DND-41 (cell line): ENCODE measurements at regions not wholly inside any gene's neighbourhood (a gene's known extent, or its start where the extent isn't known, plus 50 kb on each side); places are given as distances from the start of the nearest gene placed in this dataset.

ENCODE experiments used
- EZH2 ChIP-seq: IDR thresholded peaks from 3 replicates; pipeline ENCODE4 v1.6.1; 2012; ENCODE audit warnings: borderline replicate concordance, low read depth, mild to moderate bottlenecking, moderate library complexity, low read length, inconsistent platforms; ENCODE audit not compliant: severe bottlenecking
- TF ChIP-seq, protein P1 (sequence below): IDR thresholded peaks from 2 replicates; pipeline ENCODE4 v1.5.1; 2012; ENCODE audit warnings: borderline replicate concordance, low read length, moderate library complexity, mild to moderate bottlenecking; ENCODE audit not compliant: poor library complexity, severe bottlenecking; ENCODE audit errors: extremely low read depth

GRCh38 chr9:29062446-29062845 is 1489.2 kb upstream of the C9orf72 start:
- no peak for TF ChIP-seq EZH2
- TF ChIP-seq, protein P1, sequence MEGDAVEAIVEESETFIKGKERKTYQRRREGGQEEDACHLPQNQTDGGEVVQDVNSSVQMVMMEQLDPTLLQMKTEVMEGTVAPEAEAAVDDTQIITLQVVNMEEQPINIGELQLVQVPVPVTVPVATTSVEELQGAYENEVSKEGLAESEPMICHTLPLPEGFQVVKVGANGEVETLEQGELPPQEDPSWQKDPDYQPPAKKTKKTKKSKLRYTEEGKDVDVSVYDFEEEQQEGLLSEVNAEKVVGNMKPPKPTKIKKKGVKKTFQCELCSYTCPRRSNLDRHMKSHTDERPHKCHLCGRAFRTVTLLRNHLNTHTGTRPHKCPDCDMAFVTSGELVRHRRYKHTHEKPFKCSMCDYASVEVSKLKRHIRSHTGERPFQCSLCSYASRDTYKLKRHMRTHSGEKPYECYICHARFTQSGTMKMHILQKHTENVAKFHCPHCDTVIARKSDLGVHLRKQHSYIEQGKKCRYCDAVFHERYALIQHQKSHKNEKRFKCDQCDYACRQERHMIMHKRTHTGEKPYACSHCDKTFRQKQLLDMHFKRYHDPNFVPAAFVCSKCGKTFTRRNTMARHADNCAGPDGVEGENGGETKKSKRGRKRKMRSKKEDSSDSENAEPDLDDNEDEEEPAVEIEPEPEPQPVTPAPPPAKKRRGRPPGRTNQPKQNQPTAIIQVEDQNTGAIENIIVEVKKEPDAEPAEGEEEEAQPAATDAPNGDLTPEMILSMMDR = no peak
